SK-N-SH (cell line): ENCODE measurements at regions not wholly inside any gene's neighbourhood (a gene's known extent, or its start where the extent isn't known, plus 50 kb on each side); places are given as distances from the start of the nearest gene placed in this dataset.

Experiments
- CTCF ChIA-PET: fragments of 300-600, 350-600 bp; formaldehyde crosslinking; extraction: SDS; loops from one replicate; lab custom pipeline; 2021; lab: Yijun Ruan, JAX
- POLR2A ChIA-PET: fragments of 350-600 bp; sonication (Branson Sonifier 250); formaldehyde crosslinking; extraction: SDS; loops from one replicate; lab custom pipeline; 2020; ENCODE audit warnings: antibody characterized with exemption, inconsistent platforms; lab: Yijun Ruan, JAX
- DNase-seq: peaks from one replicate; pipeline ENCODE4 v3.0.0; 2012
- H2AFZ ChIP-seq: fragments of 200-600 bp; sonication (generic); 2 replicates; pipeline ENCODE4 v1.8.1; 2016; ENCODE audit warnings: antibody characterized with exemption, mild to moderate bottlenecking, low read depth
- H3F3A ChIP-seq: fragments of 200-600 bp; sonication (generic); replicated peaks from 2 replicates; pipeline ENCODE3; 2016; ENCODE audit warnings: antibody characterized with exemption, mild to moderate bottlenecking; ENCODE audit not compliant: insufficient read depth
- H3K27ac ChIP-seq, 2 experiments: fragments of 200-500 bp in 1 of 2; fragments of 200-600 bp in 1 of 2; sonication (Bioruptor generic) in 1 of 2; sonication (generic), shearing (Covaris generic) in 1 of 2; 2 replicates each; pipeline versions ENCODE4 v1.5.1 to v1.6.1; 2014 to 2016; ENCODE audit warnings: low read depth in 2 of 2, inconsistent platforms in 1 of 2, low read length in 1 of 2, mild to moderate bottlenecking in 1 of 2, mixed read lengths in 1 of 2
- H3K27me3 ChIP-seq: fragments of 200-600 bp; sonication (generic), shearing (Covaris generic); 2 replicates; pipeline ENCODE4 v1.6.1; 2016; ENCODE audit warnings: mixed run types; ENCODE audit not compliant: insufficient read depth
- H3K36me3 ChIP-seq, 2 experiments: fragments of 200-500 bp in 1 of 2; fragments of 200-600 bp in 1 of 2; sonication (Bioruptor generic) in 1 of 2; sonication (generic) in 1 of 2; replicated peaks in 1 of 2; 2 replicates each; pipeline versions ENCODE3 to v1.5.1; 2014 to 2016; ENCODE audit warnings: low read length in 1 of 2, mild to moderate bottlenecking in 1 of 2; ENCODE audit not compliant: insufficient read depth in 2 of 2, control insufficient read depth in 1 of 2
- H3K4me1 ChIP-seq, 2 experiments: fragments of 200-500 bp in 1 of 2; fragments of 200-600 bp in 1 of 2; sonication (Bioruptor generic) in 1 of 2; sonication (generic), shearing (Covaris generic) in 1 of 2; 2 replicates each; pipeline versions ENCODE4 v1.5.1 to v1.6.1; 2014 to 2016; ENCODE audit warnings: low read depth in 1 of 2, low read length in 1 of 2, mixed run types in 1 of 2; ENCODE audit not compliant: insufficient read depth in 2 of 2, control insufficient read depth in 1 of 2
- H3K4me2 ChIP-seq: fragments of 200-600 bp; sonication (generic), shearing (Covaris generic); 2 replicates; pipeline ENCODE4 v1.6.1; 2017; ENCODE audit warnings: mixed run types
- H3K4me3 ChIP-seq, 2 experiments: fragments of 200-500 bp in 1 of 2; fragments of 200-600 bp in 1 of 2; sonication (Bioruptor generic) in 1 of 2; sonication (generic), shearing (Covaris generic) in 1 of 2; 2 replicates each; pipeline versions ENCODE4 v1.5.1 to v1.8.1; 2014 to 2016; ENCODE audit warnings: low read depth in 2 of 2, inconsistent platforms in 1 of 2, low read length in 1 of 2, mild to moderate bottlenecking in 1 of 2, mixed read lengths in 1 of 2, moderate library complexity in 1 of 2
- H3K79me2 ChIP-seq: fragments of 200-600 bp; sonication (generic); 2 replicates; pipeline ENCODE4 v1.8.1; 2017; ENCODE audit warnings: mild to moderate bottlenecking; ENCODE audit not compliant: insufficient read depth
- H3K9ac ChIP-seq: fragments of 200-600 bp; sonication (generic); 2 replicates; pipeline ENCODE4 v1.6.1; 2017; ENCODE audit warnings: mixed run types
- H3K9me2 ChIP-seq: fragments of 200-600 bp; sonication (generic); 2 replicates; pipeline ENCODE4 v1.6.1; 2017; ENCODE audit warnings: mixed run types
- H3K9me3 ChIP-seq: fragments of 200-600 bp; sonication (generic); 2 replicates; pipeline ENCODE4 v1.6.1; 2017; ENCODE audit warnings: mixed run types, mild to moderate bottlenecking, moderate library complexity
- H4K20me1 ChIP-seq: fragments of 200-600 bp; sonication (generic); 2 replicates; pipeline ENCODE4 v1.6.1; 2017; ENCODE audit warnings: mild to moderate bottlenecking, mixed run types; ENCODE audit not compliant: insufficient read depth
- CHD2 ChIP-seq: fragments of 150-350 bp; IDR thresholded peaks from 2 replicates; pipeline ENCODE4 v1.6.1; 2018; ENCODE audit warnings: low read length; ENCODE audit not compliant: partially characterized antibody
- IRF3 ChIP-seq: fragments of 150-350 bp; IDR thresholded peaks from 2 replicates; pipeline ENCODE4 v1.6.1; 2016; ENCODE audit warnings: mild to moderate bottlenecking, low read depth, low read length
- MEF2A ChIP-seq: IDR thresholded peaks from 2 replicates; pipeline ENCODE4 v1.4.0; 2012; ENCODE audit warnings: low read depth, borderline replicate concordance
- NRF1 ChIP-seq: IDR thresholded peaks from 2 replicates; pipeline ENCODE4 v1.6.1; 2012; ENCODE audit warnings: low read depth, mild to moderate bottlenecking, low read length
- PBX3 ChIP-seq: IDR thresholded peaks from 2 replicates; pipeline ENCODE4; 2012
- POLR2AphosphoS5 ChIP-seq: IDR thresholded peaks from 2 replicates; pipeline ENCODE4 v1.6.1; 2012; ENCODE audit warnings: low read depth, low read length
- REST ChIP-seq: IDR thresholded peaks from 2 replicates; pipeline ENCODE4 v1.6.1; 2012; ENCODE audit warnings: mild to moderate bottlenecking, low read depth, low read length, moderate library complexity
- RFX5 ChIP-seq: IDR thresholded peaks from 2 replicates; pipeline ENCODE4 v1.6.1; 2012; ENCODE audit warnings: mild to moderate bottlenecking, improper control_type of control experiment, low read length
- SMC3 ChIP-seq: IDR thresholded peaks from 2 replicates; pipeline ENCODE4 v1.6.1; 2012; ENCODE audit warnings: low read depth, low read length, improper control_type of control experiment
- TEAD4 ChIP-seq: IDR thresholded peaks from 2 replicates; pipeline ENCODE4 v1.4.0; 2012; ENCODE audit warnings: mild to moderate bottlenecking, borderline replicate concordance; ENCODE audit not compliant: insufficient read depth
- USF1 ChIP-seq: IDR thresholded peaks from 2 replicates; pipeline ENCODE4 v1.4.0; 2012; ENCODE audit warnings: low read depth, borderline replicate concordance
- USF2 ChIP-seq: fragments of 150-350 bp; IDR thresholded peaks from 2 replicates; pipeline ENCODE4 v1.6.1; 2017; ENCODE audit warnings: antibody characterized with exemption, low read length, low read depth, borderline replicate concordance
- WGBS: methylation state at CpG from one replicate; pipeline ENCODE4 v1.1.6; 2017; ENCODE audit warnings: low lambda C conversion rate; 5-methylcytosine and 5-hydroxymethylcytosine counted together

GRCh38 chr20:57968120-57968519, 258.3 kb upstream of the PMEPA1 start:
- Histone ChIP-seq H3K9me2 (no peaks in the 10 kb centered on the region), H3K9ac (no peak overlapping the region), H3K27ac (no peak overlapping the region), H3K4me3 (no peak overlapping the region), H3K79me2 (no peaks in the 10 kb centered on the region), H3K9me3 (no peaks in the 10 kb centered on the region), H3K4me1 (peaks cover 0 to 16% of the 10 kb centered on the region in 2 experiments; a peak in 1 of 4 replicates), H2AFZ (no peak overlapping the region), H3K27me3 (no peaks in the 10 kb centered on the region), H3K36me3 (no peaks in the 10 kb centered on the region), H3F3A (no peaks in the 10 kb centered on the region), H4K20me1 (no peaks in the 10 kb centered on the region), H3K4me2 (no peak overlapping the region)
- no peak for TF ChIP-seq PBX3
- TF ChIP-seq CHD2: no peak
- no peak for TF ChIP-seq REST
- no peak for TF ChIP-seq NRF1
- no peak for TF ChIP-seq RFX5
- TF ChIP-seq SMC3: no peak
- TF ChIP-seq USF2: no peak
- TF ChIP-seq USF1: no peak
- TF ChIP-seq MEF2A: no peak
- no peak for TF ChIP-seq POLR2AphosphoS5
- TF ChIP-seq IRF3: no peak
- TF ChIP-seq TEAD4: no peak
- ChIA-PET POLR2A (no interaction called here), CTCF (interaction anchor here (1.0 kb wide), 1 partner anchor 9 kb away, joined by 3 read pairs; no protein-coding TSS in a partner anchor)
- no peak for DNase-seq
- 56% methylated on average over 1 of the region's 1 CpG for WGBS
